K562 (cell line): ENCODE measurements at regions not wholly inside any gene's neighbourhood (a gene's known extent, or its start where the extent isn't known, plus 50 kb on each side); places are given as distances from the start of the nearest gene placed in this dataset.

Source experiments
- ATAC-seq: fragments of 200-7000 bp; cut with Tn5 transposase; 3 replicates; pipeline ENCODE4 v1.9.1; 2020; ENCODE audit warnings: moderate library complexity
- BruUV-seq: library from RNA; stranded (reverse); fragments of 400-500 nt; replicated peaks from 2 replicates; lab custom pipeline; 2021; lab: Mats Ljungman, UMichigan
- CTCF ChIA-PET: fragments of 300-600 bp; formaldehyde crosslinking; extraction: SDS; loops from one replicate; lab custom pipeline; 2021; ENCODE audit warnings: low intra/inter-chr PET ratio; lab: Yijun Ruan, JAX
- POLR2A ChIA-PET: fragments of 300-600, 350-650 bp; sonication (Branson Sonifier 250); formaldehyde crosslinking; extraction: SDS; loops from one replicate; lab custom pipeline; 2021; ENCODE audit warnings: antibody characterized with exemption, inconsistent platforms; lab: Yijun Ruan, JAX
- DNase-seq, 4 experiments: peaks; one replicate each; pipeline versions ENCODE4 v3.0.0 to v3.0.0-alpha.2; 2011 to 2018; ENCODE audit warnings: low spot score in 3 of 4, mixed read lengths in 3 of 4; ENCODE audit errors: extremely low read depth in 1 of 4
- FAIRE-seq: peaks from 2 replicates; lab custom pipeline; 2011; peaks lifted over from hg19 to GRCh38; lab: Jason Lieb, UNC
- H2AFZ ChIP-seq: 2 replicates; pipeline ENCODE4 v1.6.0; 2011; ENCODE audit warnings: low read depth, low read length, control low read depth, inconsistent platforms
- H3K27ac ChIP-seq: fragments of 200-600 bp; 3 replicates; pipeline ENCODE4 v1.8.0; 2011; ENCODE audit warnings: low read depth, mild to moderate bottlenecking, control low read depth, inconsistent platforms, low read length, moderate library complexity, mixed read lengths; ENCODE audit errors: extremely low read depth
- H3K27me3 ChIP-seq, 2 experiments: fragments of 300-600 bp in 1 of 2; 2 replicates in 1 of 2; 3 replicates in 1 of 2; pipeline versions ENCODE4 v1.6.0 to v1.8.0; 2011; ENCODE audit warnings: inconsistent platforms in 2 of 2, low read length in 2 of 2, mild to moderate bottlenecking in 1 of 2, mixed read lengths in 1 of 2, moderate library complexity in 1 of 2; ENCODE audit not compliant: control insufficient read depth in 2 of 2, insufficient read depth in 2 of 2
- H3K36me3 ChIP-seq: fragments of 300-600 bp; 3 replicates; pipeline ENCODE4 v1.8.0; 2011; ENCODE audit warnings: mild to moderate bottlenecking, low read length, inconsistent platforms; ENCODE audit not compliant: control insufficient read depth, insufficient read depth
- H3K4me1 ChIP-seq, 2 experiments: fragments of 200-600 bp in 1 of 2; replicated peaks in 1 of 2; 2 replicates in 1 of 2; 3 replicates in 1 of 2; pipeline versions ENCODE4 v1.5.1 to v1.8.0; 2011; ENCODE audit warnings: inconsistent platforms in 2 of 2, low read length in 2 of 2, mild to moderate bottlenecking in 1 of 2, mixed read lengths in 1 of 2, moderate library complexity in 1 of 2; ENCODE audit not compliant: control insufficient read depth in 2 of 2, insufficient read depth in 2 of 2
- H3K4me2 ChIP-seq: 2 replicates; pipeline ENCODE4 v1.6.1; 2011; ENCODE audit warnings: low read length, control low read depth, inconsistent platforms, mixed read lengths; ENCODE audit not compliant: insufficient read depth
- H3K4me3 ChIP-seq: fragments of 200-600 bp; sonication (generic), shearing (Covaris generic); 2 replicates; pipeline ENCODE4 v1.5.1; 2016; ENCODE audit warnings: control low read depth, inconsistent platforms
- H3K79me2 ChIP-seq: fragments of 200-600 bp; 3 replicates; pipeline ENCODE4 v1.8.0; 2011; ENCODE audit warnings: low read length, inconsistent platforms; ENCODE audit not compliant: control insufficient read depth, insufficient read depth
- H3K9ac ChIP-seq, 2 experiments: 2 replicates each; pipeline versions ENCODE4 v1.6.0 to v1.6.1; 2011; ENCODE audit warnings: low read depth in 2 of 2, low read length in 2 of 2, control low read depth in 1 of 2, inconsistent platforms in 1 of 2, mild to moderate bottlenecking in 1 of 2, mixed read lengths in 1 of 2; ENCODE audit not compliant: insufficient read depth in 1 of 2
- H3K9me1 ChIP-seq: one replicate; pipeline ENCODE4 v1.6.0; 2011; ENCODE audit warnings: inconsistent platforms, mild to moderate bottlenecking, low read length, moderate library complexity; ENCODE audit not compliant: control insufficient read depth, insufficient read depth
- H3K9me3 ChIP-seq: replicated peaks from 2 replicates; pipeline ENCODE4 v1.5.1; 2011; ENCODE audit warnings: low read depth, low read length, inconsistent platforms; ENCODE audit not compliant: control insufficient read depth, insufficient read depth
- H4K20me1 ChIP-seq: replicated peaks from 2 replicates; pipeline ENCODE4 v1.6.1; 2011; ENCODE audit warnings: low read length, inconsistent platforms, mixed read lengths; ENCODE audit not compliant: control insufficient read depth, insufficient read depth
- SRF ChIP-seq, 2 experiments: fragments of 250-450, 450-650 bp in 1 of 2; sonication (Bioruptor Pico) in 1 of 2; sonication (generic) in 1 of 2; formaldehyde crosslinking; IDR thresholded peaks; 2 replicates each; pipeline versions ENCODE4 v1.5.0 to v1.5.1; 2020 to 2022; ENCODE audit warnings: mild to moderate bottlenecking in 1 of 2, missing genetic modification reagents in 1 of 2
- WGBS: fragments of 100-300 bp; shearing (Covaris generic); methylation state at CpG from one replicate; pipeline ENCODE4 v1.1.6; 2016; ENCODE audit warnings: low coverage, mixed read lengths; ENCODE audit not compliant: insufficient coverage; ENCODE audit errors: missing lambda C conversion rate; 5-methylcytosine and 5-hydroxymethylcytosine counted together
- in situ Hi-C: fragments of 300-500 bp; cut with MboI; formaldehyde crosslinking; loops from 4 replicates; pipeline ENCODE4 v1.15.0; 2018; ENCODE audit warnings: inconsistent platforms, mixed read lengths
- intact Hi-C: fragments of 100-400 bp; cut with micrococcal nuclease; formaldehyde crosslinking; loops from 2 replicates; pipeline ENCODE4 v1.14.2; 2022
- TF ChIP-seq, protein P1 (sequence below), 3 experiments: fragments of 200-800 bp in 1 of 3; fragments of 250-450 bp in 1 of 3; fragments of 450-650 bp in 1 of 3; sonication (Bioruptor Pico) in 1 of 3; sonication (Bioruptor generic) in 1 of 3; formaldehyde crosslinking in 1 of 3; IDR thresholded peaks; 2 replicates each; pipeline versions ENCODE4 v1.6.1 to v1.8.0; 2016 to 2022; ENCODE audit warnings: mild to moderate bottlenecking in 2 of 3, missing genetic modification characterization in 2 of 3, missing compliant biosample characterization in 1 of 3, moderate library complexity in 1 of 3

DNA sequence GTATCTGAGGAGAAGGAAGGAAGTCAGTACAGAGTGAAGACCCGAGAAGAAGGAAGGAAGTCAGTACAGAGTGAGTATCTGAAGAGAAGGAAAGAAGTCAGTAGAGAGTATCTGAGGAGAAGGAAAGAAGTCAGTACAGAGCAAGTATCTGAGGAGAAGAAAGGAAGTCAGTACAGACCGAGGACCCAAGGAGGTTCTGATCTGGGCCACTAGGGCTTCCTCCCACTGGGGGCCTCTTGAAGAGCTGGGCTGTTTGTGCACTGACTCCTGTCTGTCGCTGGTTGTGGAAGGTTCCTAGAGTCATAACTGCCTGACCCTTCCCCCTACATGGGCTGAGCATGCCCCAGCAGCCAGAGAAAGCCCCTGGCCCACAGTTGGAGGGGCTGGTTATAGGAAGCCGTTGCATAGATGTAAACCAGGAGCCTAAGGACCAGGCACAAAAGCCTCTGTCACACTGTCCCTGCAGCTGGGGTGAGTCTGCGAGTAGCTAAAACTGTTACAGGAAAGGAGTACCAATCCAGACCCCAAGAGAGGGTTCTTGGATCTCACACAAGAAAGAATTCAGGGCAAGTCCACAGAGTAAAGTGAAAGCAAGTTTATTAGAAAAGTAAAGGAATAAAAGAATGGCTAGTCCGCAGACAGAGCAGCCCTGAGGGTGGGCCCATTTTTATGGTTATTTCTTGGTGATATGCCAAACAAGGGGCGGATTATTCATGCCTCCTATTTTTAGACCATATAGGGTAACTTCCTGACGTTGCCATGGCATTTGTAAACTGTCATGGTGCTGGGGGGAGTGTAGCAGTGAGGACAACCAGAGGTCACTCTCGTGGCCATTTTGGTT, 395.9 kb downstream of the PREX1 start:
- CTCF ChIA-PET, result no interaction called here
- WGBS, result 5% methylated on average over 9 of the region's 9 CpGs
- no peaks in the 10 kb centered on the region for H3K79me2 ChIP-seq
- no peak for FAIRE-seq
- no peaks in the 10 kb centered on the region for H3K9me1 ChIP-seq
- H3K27ac ChIP-seq, result no peak overlapping the region
- TF ChIP-seq, protein P1, sequence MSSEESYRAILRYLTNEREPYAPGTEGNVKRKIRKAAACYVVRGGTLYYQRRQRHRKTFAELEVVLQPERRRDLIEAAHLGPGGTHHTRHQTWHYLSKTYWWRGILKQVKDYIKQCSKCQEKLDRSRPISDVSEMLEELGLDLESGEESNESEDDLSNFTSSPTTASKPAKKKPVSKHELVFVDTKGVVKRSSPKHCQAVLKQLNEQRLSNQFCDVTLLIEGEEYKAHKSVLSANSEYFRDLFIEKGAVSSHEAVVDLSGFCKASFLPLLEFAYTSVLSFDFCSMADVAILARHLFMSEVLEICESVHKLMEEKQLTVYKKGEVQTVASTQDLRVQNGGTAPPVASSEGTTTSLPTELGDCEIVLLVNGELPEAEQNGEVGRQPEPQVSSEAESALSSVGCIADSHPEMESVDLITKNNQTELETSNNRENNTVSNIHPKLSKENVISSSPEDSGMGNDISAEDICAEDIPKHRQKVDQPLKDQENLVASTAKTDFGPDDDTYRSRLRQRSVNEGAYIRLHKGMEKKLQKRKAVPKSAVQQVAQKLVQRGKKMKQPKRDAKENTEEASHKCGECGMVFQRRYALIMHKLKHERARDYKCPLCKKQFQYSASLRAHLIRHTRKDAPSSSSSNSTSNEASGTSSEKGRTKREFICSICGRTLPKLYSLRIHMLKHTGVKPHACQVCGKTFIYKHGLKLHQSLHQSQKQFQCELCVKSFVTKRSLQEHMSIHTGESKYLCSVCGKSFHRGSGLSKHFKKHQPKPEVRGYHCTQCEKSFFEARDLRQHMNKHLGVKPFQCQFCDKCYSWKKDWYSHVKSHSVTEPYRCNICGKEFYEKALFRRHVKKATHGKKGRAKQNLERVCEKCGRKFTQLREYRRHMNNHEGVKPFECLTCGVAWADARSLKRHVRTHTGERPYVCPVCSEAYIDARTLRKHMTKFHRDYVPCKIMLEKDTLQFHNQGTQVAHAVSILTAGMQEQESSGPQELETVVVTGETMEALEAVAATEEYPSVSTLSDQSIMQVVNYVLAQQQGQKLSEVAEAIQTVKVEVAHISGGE (CRISPR knock-in tag; IDR thresholded peaks at IDR 0.05), result peak in 1 of 3 experiments; percentile 39; a peak in 1 of 6 replicates
- no peak for TF ChIP-seq SRF (CRISPR knock-in tag; IDR thresholded peaks at IDR 0.05)
- TF ChIP-seq, all 486 proteins: peak for 1
- Histone ChIP-seq H3K27me3 (no peaks in the 10 kb centered on the region; a peak in 2 of 5 replicates), H3K36me3 (no peaks in the 10 kb centered on the region), H3K4me2 (no peak overlapping the region), H3K4me3 (no peak overlapping the region), H3K9me3 (no peaks in the 10 kb centered on the region), H4K20me1 (no peaks in the 10 kb centered on the region), H2AFZ (no peak overlapping the region), H3K9ac (no peak overlapping the region), H3K4me1 (no peaks in the 10 kb centered on the region)
- ATAC-seq (no peak), DNase-seq (no peak)
- intact Hi-C loops (no loop called here), in situ Hi-C loops (no loop called here)
- BruUV-seq, result no TSS peak
- POLR2A ChIA-PET, result no interaction called here
